Adrenal gland (tissue), 5 donors: ENCODE measurements at regions not wholly inside any gene's neighbourhood (a gene's known extent, or its start where the extent isn't known, plus 50 kb on each side); places are given as distances from the start of the nearest gene placed in this dataset.

Experiments
- CTCF ChIP-seq, 6 experiments: fragments of 450-650 bp in 4 of 6; fragments of 200-600 bp in 2 of 6; sonication (generic) in 1 of 6; IDR thresholded peaks; 1 replicate in 5 of 6; 2 replicates in 1 of 6; pipeline versions ENCODE4 v1.5.1 to v1.8.0; 2016 to 2021; ENCODE audit warnings: antibody characterized with exemption in 6 of 6, mild to moderate bottlenecking in 2 of 6, moderate library complexity in 1 of 6
- POLR2A ChIP-seq, 2 donors: fragments of 450-650 bp; IDR thresholded peaks; one replicate each; pipeline ENCODE4 v1.6.1; 2017; ENCODE audit warnings: antibody characterized with exemption in 2 of 2, mild to moderate bottlenecking in 2 of 2, moderate library complexity in 1 of 2
- donor health status: DM: no; HTN: no; CAD: no.

GRCh38 chr17:52606098-52606497 is 447.6 kb upstream of the CA10 start:
- TF ChIP-seq CTCF (IDR thresholded peaks at IDR 0.05) (no peak), POLR2A (IDR thresholded peaks at IDR 0.05) (no peak)
